Endothelial cell of umbilical vein (primary cell): ENCODE measurements at regions not wholly inside any gene's neighbourhood (a gene's known extent, or its start where the extent isn't known, plus 50 kb on each side); places are given as distances from the start of the nearest gene placed in this dataset.

Experiments
- BruUV-seq: library from RNA; stranded (reverse); fragments of 400-500 nt; replicated peaks from 2 replicates; lab custom pipeline; 2021; lab: Mats Ljungman, UMichigan
- CTCF ChIA-PET: fragments of 300-600, 350-600 bp; sonication (Branson Sonifier 250); formaldehyde crosslinking; loops from one replicate; lab custom pipeline; 2021; ENCODE audit warnings: antibody characterized with exemption, inconsistent platforms; lab: Charles Lee
- POLR2A ChIA-PET: fragments of 300-600, 350-600 bp; sonication (Branson Sonifier 250); formaldehyde crosslinking; loops from one replicate; lab custom pipeline; 2021; ENCODE audit warnings: antibody characterized with exemption, inconsistent platforms; lab: Charles Lee
- DNase-seq: peaks from one replicate; pipeline ENCODE4 v3.0.0-alpha.2; 2011; ENCODE audit warnings: low read depth, low spot score
- FAIRE-seq: peaks from 2 replicates; lab custom pipeline; 2011; peaks lifted over from hg19 to GRCh38; lab: Jason Lieb, UNC
- H2AFZ ChIP-seq: 2 replicates; pipeline ENCODE4 v1.6.0; 2012; ENCODE audit warnings: low read depth, low read length, control low read depth, inconsistent platforms
- H3K27ac ChIP-seq: 2 replicates; pipeline ENCODE4 v1.5.1; 2011; ENCODE audit warnings: low read depth, mild to moderate bottlenecking, control low read depth, low read length, moderate library complexity; ENCODE audit not compliant: insufficient read depth
- H3K27me3 ChIP-seq, 2 experiments: 2 replicates each; pipeline versions ENCODE4 v1.6.0 to v1.6.1; 2011; ENCODE audit warnings: low read length in 2 of 2, mixed read lengths in 1 of 2; ENCODE audit not compliant: control insufficient read depth in 2 of 2, insufficient read depth in 2 of 2
- H3K36me3 ChIP-seq, 2 experiments: 2 replicates in 1 of 2; 3 replicates in 1 of 2; pipeline ENCODE4 v1.5.1; 2011; ENCODE audit warnings: low read length in 2 of 2, mild to moderate bottlenecking in 1 of 2, moderate library complexity in 1 of 2; ENCODE audit not compliant: control insufficient read depth in 2 of 2, insufficient read depth in 2 of 2; ENCODE audit errors: extremely low read depth in 1 of 2
- H3K4me1 ChIP-seq: 3 replicates; pipeline ENCODE4 v1.5.1; 2011; ENCODE audit warnings: mild to moderate bottlenecking, low read length; ENCODE audit not compliant: control insufficient read depth, insufficient read depth; ENCODE audit errors: extremely low read depth
- H3K4me2 ChIP-seq: 2 replicates; pipeline ENCODE4 v1.6.1; 2011; ENCODE audit warnings: low read length, control low read depth, mixed read lengths; ENCODE audit not compliant: insufficient read depth
- H3K4me3 ChIP-seq, 3 experiments: fragments of 200-600 bp in 1 of 3; sonication (generic), shearing (Covaris generic) in 1 of 3; replicated peaks in 1 of 3; 2 replicates each; pipeline ENCODE4 v1.5.1; 2011 to 2016; ENCODE audit warnings: control low read depth in 3 of 3, low read length in 3 of 3, mild to moderate bottlenecking in 2 of 3, inconsistent platforms in 1 of 3, low read depth in 1 of 3, moderate library complexity in 1 of 3; ENCODE audit not compliant: insufficient read depth in 1 of 3
- H3K79me2 ChIP-seq: 2 replicates; pipeline ENCODE4 v1.6.0; 2012; ENCODE audit warnings: low read length, inconsistent platforms; ENCODE audit not compliant: control insufficient read depth, insufficient read depth
- H3K9ac ChIP-seq: replicated peaks from 2 replicates; pipeline ENCODE3; 2011; ENCODE audit warnings: low read length, control low read depth; ENCODE audit not compliant: insufficient read depth; ENCODE audit errors: extremely low read depth
- H3K9me1 ChIP-seq: replicated peaks from 3 replicates; pipeline ENCODE4 v1.6.0; 2011; ENCODE audit warnings: mild to moderate bottlenecking, low read length; ENCODE audit not compliant: control insufficient read depth, insufficient read depth; ENCODE audit errors: extremely low read depth
- H3K9me3 ChIP-seq: replicated peaks from 2 replicates; pipeline ENCODE4 v1.5.1; 2012; ENCODE audit warnings: low read length, inconsistent platforms; ENCODE audit not compliant: control insufficient read depth, insufficient read depth
- H4K20me1 ChIP-seq: replicated peaks from 2 replicates; pipeline ENCODE3; 2011; ENCODE audit warnings: mild to moderate bottlenecking, low read length; ENCODE audit not compliant: control insufficient read depth, insufficient read depth; ENCODE audit errors: extremely low read depth
- EZH2 ChIP-seq: IDR thresholded peaks from 2 replicates; pipeline ENCODE4 v1.6.1; 2012; ENCODE audit warnings: borderline replicate concordance, low read depth, mild to moderate bottlenecking, moderate library complexity, low read length, inconsistent platforms; ENCODE audit not compliant: severe bottlenecking
- FOS ChIP-seq: IDR thresholded peaks from 2 replicates; pipeline ENCODE4 v1.6.1; 2011; ENCODE audit warnings: mild to moderate bottlenecking, low read length, moderate library complexity, borderline replicate concordance; ENCODE audit not compliant: insufficient read depth
- JUN ChIP-seq: IDR thresholded peaks from 2 replicates; pipeline ENCODE4 v1.6.1; 2011; ENCODE audit warnings: borderline replicate concordance, low read depth; ENCODE audit not compliant: insufficient read length, insufficient read depth
- MYC ChIP-seq: IDR thresholded peaks from one replicate; pipeline ENCODE4 v1.6.1; 2011; ENCODE audit warnings: mild to moderate bottlenecking, low read depth, low read length
- POLR2A ChIP-seq: IDR thresholded peaks from 2 replicates; pipeline ENCODE4 v1.6.1; 2012; ENCODE audit warnings: low read depth, mild to moderate bottlenecking, control low read depth, low read length
- dilution Hi-C: fragments of 300-500 bp; cut with MboI; formaldehyde crosslinking; loops from one replicate; pipeline ENCODE4 v1.15.0; 2019; ENCODE audit warnings: low sequenced_read_pairs; ENCODE audit not compliant: extremely low pct_ligation_motif_present
- intact Hi-C: fragments of 100-400 bp; cut with micrococcal nuclease; formaldehyde crosslinking; loops from one replicate; pipeline ENCODE4 v1.10.0; 2022
- TF ChIP-seq, protein P1 (sequence below), 2 donors: IDR thresholded peaks; 1 replicate in 1 of 2; 2 replicates in 1 of 2; pipeline ENCODE4 v1.5.1; 2011; ENCODE audit warnings: low read length in 2 of 2, mild to moderate bottlenecking in 2 of 2, moderate library complexity in 2 of 2, control low read depth in 1 of 2, inconsistent platforms in 1 of 2, low read depth in 1 of 2; ENCODE audit not compliant: insufficient read depth in 1 of 2; ENCODE audit errors: extremely low read depth in 1 of 2
- TF ChIP-seq, protein P2 (sequence below): IDR thresholded peaks from 2 replicates; pipeline ENCODE4 v1.6.1; 2011; ENCODE audit not compliant: insufficient read depth, insufficient read length

DNA sequence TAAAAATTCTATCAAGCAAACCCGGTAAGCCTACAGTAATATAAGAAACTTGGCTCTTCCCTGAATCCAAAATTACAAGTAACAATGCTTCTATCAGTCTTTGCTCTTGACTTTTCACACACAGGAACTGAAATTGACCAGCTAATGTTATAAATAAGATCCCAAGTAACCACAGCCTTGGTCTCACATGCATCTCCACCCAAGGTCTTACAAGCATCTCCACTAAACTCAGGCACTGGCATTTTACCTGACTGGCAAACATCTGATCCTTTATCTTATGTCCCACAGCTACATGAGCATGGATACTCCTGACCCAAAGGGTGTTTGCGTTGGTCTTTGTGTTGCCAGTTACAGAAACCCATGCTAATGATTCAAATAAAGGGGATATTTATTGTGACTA lies 302.3 kb upstream of the EPHA4 start:
- H3K4me3 ChIP-seq = no peak overlapping the region
- no peaks in the 10 kb centered on the region for H3K79me2 ChIP-seq
- no peaks in the 10 kb centered on the region for H4K20me1 ChIP-seq
- TF ChIP-seq, protein P1, sequence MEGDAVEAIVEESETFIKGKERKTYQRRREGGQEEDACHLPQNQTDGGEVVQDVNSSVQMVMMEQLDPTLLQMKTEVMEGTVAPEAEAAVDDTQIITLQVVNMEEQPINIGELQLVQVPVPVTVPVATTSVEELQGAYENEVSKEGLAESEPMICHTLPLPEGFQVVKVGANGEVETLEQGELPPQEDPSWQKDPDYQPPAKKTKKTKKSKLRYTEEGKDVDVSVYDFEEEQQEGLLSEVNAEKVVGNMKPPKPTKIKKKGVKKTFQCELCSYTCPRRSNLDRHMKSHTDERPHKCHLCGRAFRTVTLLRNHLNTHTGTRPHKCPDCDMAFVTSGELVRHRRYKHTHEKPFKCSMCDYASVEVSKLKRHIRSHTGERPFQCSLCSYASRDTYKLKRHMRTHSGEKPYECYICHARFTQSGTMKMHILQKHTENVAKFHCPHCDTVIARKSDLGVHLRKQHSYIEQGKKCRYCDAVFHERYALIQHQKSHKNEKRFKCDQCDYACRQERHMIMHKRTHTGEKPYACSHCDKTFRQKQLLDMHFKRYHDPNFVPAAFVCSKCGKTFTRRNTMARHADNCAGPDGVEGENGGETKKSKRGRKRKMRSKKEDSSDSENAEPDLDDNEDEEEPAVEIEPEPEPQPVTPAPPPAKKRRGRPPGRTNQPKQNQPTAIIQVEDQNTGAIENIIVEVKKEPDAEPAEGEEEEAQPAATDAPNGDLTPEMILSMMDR (IDR thresholded peaks at IDR 0.05; ENCODE audit: extremely low read depth in 1 of 2, insufficient read depth in 1 of 2, low read depth in 1 of 2, low read length in 2 of 2) = no peak
- TF ChIP-seq JUN (no peak), MYC (no peak), EZH2 (no peak)
- TF ChIP-seq, protein P2, sequence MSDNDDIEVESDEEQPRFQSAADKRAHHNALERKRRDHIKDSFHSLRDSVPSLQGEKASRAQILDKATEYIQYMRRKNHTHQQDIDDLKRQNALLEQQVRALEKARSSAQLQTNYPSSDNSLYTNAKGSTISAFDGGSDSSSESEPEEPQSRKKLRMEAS = no peak
- no peaks in the 10 kb centered on the region for H3K36me3 ChIP-seq
- no peaks in the 10 kb centered on the region for H3K9me1 ChIP-seq
- H2AFZ ChIP-seq = no peak overlapping the region
- H3K4me1 ChIP-seq = no peaks in the 10 kb centered on the region
- ChIA-PET POLR2A (no interaction called here), CTCF (no interaction called here)
- BruUV-seq = no TSS peak
- DNase-seq = no peak
- no peaks in the 10 kb centered on the region for H3K9me3 ChIP-seq
- no peak overlapping the region for H3K9ac ChIP-seq
- no peaks in the 10 kb centered on the region for H3K27me3 ChIP-seq
- dilution Hi-C loops = no loop called here
- no peak overlapping the region for H3K27ac ChIP-seq
- intact Hi-C loops = no loop called here
- no peak overlapping the region for H3K4me2 ChIP-seq
- FAIRE-seq = no peak

DNA sequence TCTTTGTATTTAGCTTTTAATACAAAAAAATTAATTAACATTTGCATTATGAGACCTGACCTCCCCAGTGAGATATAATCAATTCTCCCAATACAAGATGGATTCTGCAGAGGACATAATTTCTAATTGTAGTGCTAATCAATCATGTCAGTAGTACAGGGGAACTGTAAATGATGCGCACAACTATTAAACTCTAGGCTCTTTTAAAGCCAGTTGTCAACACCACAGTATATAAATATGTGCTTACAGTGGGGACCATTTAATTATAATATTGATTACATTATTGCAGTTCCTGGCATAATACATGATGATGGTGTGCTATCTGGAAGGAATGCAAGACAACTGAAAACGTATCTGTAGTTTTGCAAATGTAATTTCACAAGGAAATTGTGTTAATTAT lies 285.6 kb upstream of the EPHA4 start:
- FAIRE-seq = no peak
- H3K36me3 ChIP-seq = no peaks in the 10 kb centered on the region
- dilution Hi-C loops = no loop called here

More for the DNA sequence above, 285.6 kb upstream of the EPHA4 start:
- Histone ChIP-seq H3K4me1 (no peaks in the 10 kb centered on the region), H3K9me1 (no peaks in the 10 kb centered on the region), H3K9ac (no peak overlapping the region), H3K79me2 (no peaks in the 10 kb centered on the region), H3K4me2 (no peak overlapping the region), H2AFZ (no peak overlapping the region), H3K27ac (no peak overlapping the region), H3K27me3 (no peaks in the 10 kb centered on the region), H3K4me3 (no peak overlapping the region), H3K9me3 (no peaks in the 10 kb centered on the region), H4K20me1 (no peaks in the 10 kb centered on the region)
- no peak for DNase-seq
- intact Hi-C loops = no loop called here
- ChIA-PET CTCF (no interaction called here), POLR2A (no interaction called here)
- no peak for TF ChIP-seq FOS
- no peak for TF ChIP-seq POLR2A
- no TSS peak for BruUV-seq
